NCI-H446 (cell line): ENCODE measurements at regions not wholly inside any gene's neighbourhood (a gene's known extent, or its start where the extent isn't known, plus 50 kb on each side); places are given as distances from the start of the nearest gene placed in this dataset.

Experiments
- DNase-seq, 2 experiments: peaks; one replicate each; lab custom pipeline; 2025; lab: John Stamatoyannopoulos, UW

DNA sequence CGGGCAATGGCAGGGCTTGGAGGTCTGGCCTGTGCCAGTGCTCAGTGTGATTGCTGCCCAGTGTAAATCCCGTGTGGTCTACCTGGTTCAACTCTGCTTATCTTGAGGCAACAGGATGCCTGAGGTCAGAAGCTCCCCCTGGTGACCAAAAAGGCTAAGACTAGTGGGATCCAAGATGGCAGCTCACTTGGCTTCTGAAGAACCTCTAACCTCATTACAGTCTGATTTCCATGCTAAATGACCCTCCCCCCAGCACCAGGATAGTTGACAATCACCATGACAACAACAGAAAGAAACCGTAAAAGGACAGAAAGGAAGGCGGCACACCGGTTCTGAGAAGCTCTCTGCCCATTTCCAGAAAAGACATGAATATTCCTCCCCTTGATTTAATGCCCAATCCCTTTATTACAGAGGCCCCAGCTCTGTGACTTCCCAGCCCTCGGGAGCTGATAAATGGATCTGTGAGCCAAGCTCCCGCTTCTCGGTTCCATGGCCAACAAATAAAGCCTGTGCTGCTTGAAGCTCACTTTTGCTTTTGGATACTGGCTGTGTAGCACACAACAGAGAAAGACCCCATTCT lies 398.4 kb downstream of the CTTN start:
- DNase-seq = no peak

DNA sequence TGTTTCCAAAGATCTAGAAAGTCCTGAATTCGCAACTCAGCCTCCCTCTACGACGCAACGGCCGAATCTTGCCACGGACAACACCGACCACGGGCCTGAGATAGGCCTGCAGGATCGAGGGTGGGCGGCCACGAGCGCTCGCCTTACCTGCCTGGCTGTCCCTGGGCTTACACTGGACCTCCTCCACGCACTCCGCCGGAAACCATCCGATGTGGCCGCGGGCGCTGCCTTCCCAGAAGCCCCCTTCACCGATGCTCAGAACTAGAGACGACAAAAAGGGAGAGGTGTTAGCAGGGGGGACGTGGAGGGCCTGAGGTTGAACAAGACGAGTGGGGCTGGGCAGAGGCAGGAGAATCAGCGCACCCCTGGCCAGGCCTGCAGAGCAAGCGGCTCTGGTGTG lies 400.0 kb downstream of the CTTN start:
- DNase-seq = no peak

DNA sequence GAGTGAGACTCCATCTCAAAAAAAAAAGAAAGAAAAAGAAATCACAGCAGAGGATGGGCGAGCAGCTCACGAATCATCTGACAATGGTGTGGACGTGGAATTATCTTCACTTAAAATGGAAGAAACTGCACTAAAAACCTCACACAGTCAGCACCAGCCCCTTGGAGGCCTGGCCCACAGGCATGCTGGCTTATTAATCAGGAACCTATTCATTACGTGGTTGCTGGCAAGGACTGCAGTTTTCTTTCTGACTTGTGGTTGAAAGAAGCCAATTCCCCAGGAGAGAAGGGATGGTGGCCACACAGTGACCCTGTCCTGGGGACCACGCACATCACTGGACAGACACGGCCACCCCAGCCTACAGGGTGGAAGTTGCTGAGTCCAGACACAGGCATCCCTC lies 401.1 kb downstream of the CTTN start:
- DNase-seq = no peak

DNA sequence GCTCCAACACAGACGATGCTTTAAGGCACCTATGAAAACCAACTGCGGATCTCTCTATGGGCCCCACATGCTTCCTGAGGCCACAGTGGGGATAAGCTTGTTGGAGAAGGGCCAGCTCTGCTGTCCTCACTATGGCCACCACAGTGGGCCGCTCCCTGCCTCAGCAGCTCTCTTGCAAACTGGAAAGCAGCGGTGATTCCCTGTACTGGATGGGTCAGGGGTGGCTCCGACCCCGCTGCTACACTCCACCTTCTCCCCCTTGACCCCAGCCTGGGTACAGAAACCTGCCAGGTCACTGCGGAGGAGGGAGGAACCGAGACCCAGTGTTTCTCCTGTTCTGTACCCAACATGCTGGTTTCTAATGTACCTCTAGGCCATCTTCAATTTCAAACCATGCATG lies 403.9 kb downstream of the CTTN start:
- no peak for DNase-seq

DNA sequence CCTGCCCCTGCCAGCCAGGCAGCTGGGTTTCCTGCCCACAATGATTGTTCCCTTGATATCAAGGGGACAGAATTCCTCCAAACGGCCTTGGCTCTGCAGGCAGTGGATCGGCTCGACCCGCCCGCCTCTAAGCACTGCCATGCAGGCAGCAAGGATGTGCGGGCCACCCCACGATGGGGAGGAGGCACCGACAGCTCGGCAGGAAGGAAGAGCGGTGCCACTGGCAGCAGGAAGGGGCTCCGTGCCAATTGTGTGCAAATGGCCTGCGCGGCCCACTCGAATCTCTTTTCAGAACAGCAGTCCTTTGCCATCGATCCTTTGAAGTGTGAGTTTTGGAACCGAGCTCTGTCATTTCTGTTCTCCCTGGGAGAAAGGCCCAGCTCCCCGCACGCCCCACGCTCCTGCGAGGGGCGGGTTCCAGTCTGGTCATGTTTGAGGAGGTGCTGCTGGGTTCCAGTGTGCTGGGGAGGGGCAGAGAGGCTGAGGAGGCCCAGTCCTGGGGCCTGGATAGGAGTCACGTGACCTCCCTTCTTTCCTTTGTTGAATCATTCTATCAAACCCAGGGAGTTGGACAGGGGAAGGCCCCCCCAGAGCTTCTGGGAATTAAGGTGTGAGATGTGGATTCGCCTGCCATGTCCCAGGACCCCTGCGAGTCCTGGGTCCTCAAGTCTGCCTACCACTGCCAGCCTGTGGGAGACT lies 406.0 kb downstream of the CTTN start:
- no peak for DNase-seq

DNA sequence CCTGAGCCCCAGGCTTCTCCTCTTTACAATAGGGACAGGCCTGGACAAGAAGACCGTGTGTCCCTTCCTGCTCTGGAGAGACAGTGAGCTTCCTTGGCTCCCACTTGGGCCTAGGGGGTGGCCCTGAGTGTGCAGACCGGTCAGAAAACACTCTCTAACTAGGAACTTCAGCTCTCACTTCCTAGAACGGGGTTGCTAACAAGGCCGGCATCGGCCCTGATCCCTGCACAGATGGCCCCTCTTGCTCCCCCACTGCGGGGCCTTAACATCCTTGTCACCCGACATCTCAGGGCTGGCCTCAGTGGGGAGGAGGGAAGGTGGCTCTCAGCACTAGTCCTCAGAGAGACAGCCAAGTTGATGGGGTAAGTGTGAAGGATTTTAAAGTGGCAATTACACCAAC lies 406.9 kb downstream of the CTTN start:
- DNase-seq = no peak

DNA sequence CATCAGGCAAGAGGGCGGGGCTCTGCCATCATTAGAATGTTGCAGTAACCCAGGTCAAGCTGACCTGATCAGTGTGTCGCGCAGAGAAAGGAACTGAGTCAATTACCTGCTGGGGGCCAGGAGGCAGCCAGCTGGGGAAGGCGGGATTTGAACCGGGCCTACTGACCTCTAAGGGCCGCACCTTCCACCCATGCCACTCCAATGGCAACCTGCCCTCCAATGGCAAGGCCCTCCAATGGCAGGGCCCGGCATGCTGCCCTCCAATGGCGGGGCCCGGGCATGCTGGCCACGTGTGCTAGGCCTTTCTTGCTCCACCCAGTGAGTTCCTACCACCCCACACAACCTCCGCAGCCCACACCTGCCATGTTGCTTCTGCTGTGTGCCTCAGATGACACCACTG lies 407.6 kb downstream of the CTTN start:
- no peak for DNase-seq

DNA sequence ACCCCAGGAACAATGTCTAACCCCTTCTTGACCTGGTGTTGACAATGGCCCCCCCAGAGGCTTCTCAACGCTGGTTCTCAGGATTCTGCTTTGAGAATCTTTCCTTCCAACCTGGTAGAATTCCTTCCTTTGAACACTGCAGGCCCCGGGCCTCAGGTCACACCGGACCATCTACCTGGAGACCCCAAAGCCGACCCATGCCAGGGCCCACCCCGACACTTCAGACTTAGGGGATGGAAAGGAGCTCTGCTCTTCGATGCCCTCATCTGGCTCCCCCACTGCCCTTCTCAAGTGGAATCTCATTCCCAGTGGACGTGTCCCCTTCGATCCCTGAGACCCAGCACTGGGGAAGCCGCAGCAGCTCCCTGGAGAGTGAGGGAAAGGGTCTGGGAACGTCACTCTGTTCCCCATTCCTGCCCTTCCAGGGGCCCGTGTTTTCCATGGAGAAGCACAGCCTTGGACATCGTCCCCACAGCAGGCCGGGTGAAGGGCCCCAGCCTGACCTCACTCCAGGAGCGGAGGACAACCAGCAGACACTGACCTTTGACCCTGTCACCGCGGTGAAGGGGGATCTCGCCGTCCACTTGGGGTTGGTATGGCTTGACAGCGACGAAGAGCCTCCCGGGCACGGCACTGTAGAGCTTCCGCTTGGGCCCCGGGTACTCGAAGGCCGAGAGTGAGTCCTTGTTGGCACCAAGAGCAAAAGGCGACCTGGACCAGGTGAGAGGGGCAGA lies 408.3 kb downstream of the CTTN start:
- no peak for DNase-seq

DNA sequence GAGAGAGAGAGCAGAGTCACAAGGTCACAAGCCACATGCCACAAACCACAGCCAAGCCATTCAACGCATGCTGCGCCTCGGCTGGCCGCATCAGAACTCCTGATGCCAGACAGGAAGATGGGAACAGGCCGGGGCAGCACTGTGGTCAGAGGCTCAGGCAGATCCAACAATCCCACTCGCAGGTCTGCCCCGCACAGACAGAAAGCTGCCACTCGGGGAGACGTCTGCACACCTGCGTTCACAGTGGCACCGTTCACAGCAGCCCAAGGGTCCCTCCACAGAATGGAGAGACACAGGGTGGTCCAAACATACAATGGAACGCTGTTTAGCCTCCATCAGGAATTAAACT lies 408.8 kb downstream of the CTTN start:
- DNase-seq = no peak

DNA sequence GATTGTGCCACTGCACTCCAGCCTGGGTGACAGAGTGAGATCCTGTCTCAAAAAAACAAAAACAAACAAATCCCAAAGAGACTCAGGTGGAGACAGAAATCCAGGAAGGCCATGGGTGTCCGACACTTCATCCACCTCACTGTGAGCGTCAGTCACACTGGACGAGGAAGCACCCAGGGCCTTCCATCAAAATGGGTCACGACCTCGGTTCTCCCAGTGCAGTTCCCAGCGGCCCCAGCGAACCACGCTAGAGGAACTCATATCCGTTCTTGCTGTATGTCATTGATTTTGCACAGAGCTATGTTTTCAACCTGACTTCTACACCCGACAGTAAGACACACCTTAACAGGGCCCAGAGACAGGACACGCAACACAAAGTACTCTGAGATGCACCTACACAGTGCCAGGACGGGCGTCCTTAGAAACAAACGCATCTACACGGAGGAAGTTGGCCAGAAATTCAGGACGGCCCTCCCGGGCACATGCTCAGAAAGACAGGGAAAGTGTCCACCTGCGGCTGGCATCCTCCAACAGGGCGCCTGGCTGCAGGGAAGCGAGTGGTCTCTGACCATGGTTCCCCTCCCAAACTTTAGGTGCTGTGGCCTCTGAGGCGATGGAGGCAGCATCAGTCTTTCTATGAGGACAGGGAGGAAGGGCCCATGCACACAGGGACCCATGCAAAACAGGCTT lies 410.5 kb downstream of the CTTN start:
- DNase-seq = no peak

DNA sequence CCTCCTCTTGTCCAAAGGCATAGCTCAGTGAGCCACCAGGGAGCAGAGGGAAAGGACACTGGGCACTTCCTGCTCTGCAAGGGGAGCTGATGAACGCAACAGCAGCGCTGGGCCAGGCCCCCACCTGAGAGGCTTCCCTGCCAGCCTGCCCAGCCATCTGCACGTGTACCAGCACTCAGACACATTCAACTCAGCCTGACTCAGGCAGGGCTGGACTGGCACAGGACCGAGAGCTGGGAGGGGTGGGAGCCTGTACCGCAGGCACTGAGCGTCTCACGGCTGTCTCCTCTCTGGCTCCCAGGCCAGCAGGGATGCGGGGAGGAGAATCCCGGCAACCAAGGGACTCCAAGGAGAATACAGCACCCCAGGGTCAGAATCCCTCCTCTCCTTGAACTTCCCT lies 411.8 kb downstream of the CTTN start:
- no peak for DNase-seq

DNA sequence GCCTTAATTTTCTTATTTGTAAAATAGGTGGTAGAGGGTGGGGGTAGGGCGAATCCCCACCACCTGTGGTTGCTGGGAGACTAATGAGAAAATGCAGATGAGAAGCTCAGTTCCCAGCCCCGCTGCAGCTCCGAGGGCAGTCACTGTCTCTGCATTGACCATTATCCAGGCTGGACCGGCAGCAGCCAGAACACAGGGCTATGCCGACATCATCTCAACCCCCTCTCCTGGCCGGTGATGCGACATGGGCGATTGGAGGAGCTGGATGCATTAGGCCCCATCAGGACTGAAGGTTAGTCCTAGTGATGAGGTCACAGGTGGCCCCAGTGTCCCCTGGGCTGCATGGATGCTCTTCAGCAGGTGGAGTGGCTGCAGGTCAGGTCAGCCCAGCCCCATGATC lies 412.4 kb downstream of the CTTN start:
- no peak for DNase-seq

DNA sequence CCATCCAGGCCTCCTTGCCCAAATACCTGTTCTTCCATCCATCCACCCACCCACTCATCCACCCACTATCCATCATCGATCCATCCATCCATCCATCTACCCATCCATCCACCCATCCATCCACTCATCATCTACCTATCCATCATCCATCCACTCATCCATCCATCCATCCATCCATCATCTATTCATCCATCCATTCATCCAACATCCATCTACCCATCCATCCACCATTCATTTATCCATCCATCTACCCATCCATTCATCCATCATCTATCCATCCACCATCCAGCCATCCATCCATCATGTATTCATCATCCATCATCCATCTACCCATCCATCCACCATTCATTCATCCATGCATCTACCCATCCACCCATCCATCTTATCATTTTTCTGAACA lies 413.2 kb downstream of the CTTN start:
- DNase-seq = no peak

DNA sequence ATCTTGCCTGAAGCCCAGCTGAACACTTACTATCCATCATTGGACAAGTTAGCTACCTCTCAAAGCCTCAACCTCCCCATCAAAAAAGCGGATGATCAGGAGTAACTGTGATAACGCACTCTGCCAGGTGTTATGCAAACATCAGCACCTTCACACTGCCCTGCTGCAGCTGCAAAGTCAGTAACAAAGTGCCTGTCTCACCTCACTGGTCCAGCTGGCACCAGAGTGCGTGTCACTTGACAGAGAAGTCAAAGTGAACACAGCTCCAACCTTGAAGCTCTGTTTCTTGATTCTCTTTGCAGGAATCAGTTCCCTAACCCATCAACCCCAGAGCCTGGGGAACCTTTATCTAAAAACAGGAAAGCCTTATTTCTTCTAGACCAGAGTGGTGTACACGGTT lies 413.6 kb downstream of the CTTN start:
- DNase-seq = no peak

DNA sequence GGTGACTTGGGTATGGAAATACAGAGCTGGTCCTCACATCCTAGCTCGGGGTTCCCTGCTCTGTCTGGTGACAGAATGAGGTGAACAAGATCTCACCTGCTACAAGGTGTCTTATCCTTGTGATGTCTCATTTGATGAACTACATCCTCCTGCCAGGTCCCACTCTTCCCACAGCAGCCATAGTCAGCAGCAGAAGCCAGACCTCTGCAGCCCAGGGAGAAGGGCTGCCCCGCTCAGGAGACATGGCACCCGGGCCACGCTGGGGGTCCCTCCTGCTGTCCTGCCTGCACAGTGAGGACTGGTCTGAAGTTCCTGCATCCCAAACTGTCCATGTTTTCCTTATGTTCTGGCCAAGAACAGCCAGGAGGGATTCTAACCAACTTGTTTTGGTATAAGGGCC lies 414.1 kb downstream of the CTTN start:
- DNase-seq = no peak

DNA sequence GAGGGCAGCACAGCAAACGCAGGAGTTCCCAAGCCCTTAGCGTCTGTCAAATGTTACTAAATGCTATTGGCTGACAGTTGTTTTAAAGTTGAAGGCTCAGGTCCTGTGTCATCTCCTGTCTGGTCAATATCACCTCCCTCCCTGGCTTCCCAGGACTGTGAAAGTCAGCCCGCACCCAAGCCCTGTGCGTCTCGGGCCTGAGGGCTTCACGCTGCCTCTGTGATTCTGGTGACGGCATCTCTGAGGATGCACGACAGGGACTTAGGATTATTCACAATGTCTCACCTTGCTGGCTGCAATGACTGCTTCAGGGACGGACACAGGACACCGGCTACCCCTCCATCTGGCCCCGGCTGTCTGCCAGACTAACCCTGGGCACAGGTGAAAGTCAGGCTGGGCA lies 415.3 kb downstream of the CTTN start:
- no peak for DNase-seq

DNA sequence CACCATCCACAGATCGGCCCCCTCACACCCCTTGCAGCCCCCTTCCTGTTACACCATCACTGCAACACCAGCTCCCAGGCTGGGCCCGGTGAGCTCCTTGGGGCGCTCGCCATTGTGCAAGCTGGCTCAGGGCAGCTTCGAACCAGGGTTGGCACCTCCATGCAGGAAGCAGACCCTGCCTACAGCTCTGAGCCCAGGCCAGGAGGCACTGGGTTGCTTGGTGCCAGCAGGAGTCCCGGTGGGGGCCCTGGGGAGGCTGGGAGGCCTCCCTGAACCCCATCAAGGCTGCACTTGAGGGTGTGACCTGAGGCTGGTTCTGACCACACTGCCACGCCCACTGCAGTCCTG lies 417.1 kb downstream of the CTTN start:
- no peak for DNase-seq

DNA sequence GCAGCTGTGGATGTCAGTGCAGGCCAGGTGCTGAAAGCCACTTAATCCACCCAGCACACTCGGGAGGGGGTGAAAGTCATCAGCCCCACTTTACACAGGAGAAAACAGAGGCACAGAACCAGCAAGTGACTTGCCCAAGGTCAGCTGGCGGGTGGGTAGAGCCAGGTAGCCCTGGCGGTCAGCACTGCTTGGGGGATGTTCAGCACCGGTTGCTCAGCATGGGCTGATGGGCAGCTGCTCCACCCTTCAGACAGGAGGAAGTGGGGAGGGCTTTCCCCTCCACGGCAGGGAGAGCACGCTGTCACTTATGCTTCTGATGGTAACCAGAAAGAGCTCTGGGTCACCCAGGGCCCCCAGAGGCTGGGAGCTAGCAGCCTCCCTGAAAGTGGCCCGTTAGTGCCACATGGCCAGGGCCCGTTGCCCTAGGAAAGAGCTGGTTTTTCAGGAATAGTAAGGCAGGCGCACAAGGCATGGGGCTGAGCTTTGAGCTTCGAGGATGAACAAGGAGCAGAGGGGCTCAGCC lies 417.9 kb downstream of the CTTN start:
- no peak for DNase-seq

DNA sequence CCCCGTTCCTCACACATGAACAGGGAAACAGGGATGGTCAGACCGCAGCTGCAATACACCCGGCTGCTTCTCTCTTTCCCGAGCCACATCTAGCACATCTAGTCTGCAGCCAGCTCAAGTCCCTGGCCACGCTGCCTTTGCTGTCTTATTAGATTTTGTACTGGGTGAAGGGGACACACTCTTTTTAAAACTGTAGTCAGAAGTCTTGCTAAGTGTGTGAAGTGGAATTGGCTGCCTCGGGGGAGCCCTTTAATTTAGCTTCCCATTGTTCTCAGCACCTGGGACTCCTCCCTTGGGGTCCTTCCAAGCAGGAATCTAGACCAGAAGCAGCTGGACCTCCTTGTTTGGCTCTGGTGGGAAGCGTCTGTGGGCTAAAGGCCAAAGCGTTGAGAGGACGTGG lies 420.0 kb downstream of the CTTN start:
- no peak for DNase-seq

DNA sequence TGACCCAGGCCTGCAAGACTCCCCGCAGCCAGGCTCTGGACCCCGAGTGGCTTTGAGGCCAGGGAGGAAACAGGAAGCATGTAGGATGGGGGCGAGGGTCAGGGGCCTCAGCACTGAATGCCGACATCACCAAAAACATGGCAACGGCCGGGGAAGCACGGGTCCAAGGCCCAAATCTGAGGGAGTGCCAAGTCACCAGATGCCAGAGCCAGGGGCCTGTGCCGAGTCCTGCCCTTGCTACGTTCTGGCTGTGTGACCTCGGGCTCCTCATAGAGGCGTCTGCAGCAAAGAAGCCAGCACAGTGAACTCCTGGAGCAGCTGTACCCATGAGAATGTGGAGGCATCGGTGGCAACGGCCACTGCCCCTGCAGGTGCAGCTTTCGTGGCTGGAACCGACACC lies 420.7 kb downstream of the CTTN start:
- no peak for DNase-seq

DNA sequence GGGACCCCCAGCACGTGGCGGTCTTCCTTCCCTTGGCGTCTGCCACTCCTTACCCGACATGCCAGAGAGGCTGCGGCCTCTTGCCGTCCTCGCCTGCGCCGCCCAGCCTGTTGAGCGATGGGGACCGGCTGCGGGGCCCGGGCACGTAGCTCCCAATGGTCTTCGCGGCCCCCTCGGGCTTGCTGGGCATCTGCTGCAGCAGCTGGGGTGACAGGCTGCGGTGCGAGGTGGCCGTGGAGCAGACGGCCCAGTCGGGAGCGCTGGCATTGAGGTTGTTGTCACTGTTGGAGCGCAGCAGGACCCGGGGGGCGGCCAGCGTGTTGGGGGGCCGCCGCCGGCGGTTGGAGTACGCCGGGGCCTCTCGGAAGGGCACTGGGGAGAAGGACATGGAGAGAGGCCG lies 422.0 kb downstream of the CTTN start:
- DNase-seq = no peak

DNA sequence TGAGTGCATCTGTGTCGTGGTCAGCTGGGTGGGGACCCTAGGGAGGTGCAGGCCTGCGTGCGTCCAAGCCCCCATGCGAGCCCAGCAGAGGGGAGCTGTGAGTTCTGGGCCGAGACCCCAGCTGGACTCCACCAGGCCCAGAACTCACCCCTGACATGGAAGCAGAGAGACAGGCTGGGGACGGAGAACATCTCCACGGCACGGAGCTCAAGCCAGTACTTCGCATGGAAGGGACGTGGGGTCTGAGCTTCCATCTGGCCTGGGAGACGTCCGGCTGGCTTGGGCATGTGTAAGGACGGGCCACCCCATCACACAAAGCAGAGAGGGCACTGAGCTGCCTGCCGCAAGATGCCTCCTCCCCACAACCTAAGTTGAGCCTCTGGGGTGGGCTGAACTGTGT lies 422.4 kb downstream of the CTTN start:
- DNase-seq = no peak

DNA sequence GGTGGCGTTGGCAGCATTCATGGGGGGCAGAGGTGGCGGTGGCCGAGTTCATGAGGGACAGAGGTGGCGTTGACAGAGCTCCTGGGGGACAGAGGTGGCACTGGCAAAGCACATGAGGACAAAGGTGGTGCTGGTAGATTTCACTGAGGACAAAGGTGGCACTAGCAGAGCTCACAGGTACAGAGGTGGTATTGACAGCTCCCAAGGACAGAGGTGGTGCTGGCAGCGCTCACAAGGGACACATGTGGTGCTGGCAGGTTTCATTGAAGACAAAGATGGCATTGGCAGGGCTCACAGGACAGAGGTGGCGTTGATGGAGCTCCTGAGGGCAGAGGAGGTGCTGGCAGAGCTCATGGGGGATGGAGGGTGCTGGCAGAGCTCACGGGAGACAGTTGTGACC lies 425.4 kb downstream of the CTTN start:
- no peak for DNase-seq
